HepG2 (cell line): ENCODE measurements at regions not wholly inside any gene's neighbourhood (a gene's known extent, or its start where the extent isn't known, plus 50 kb on each side); places are given as distances from the start of the nearest gene placed in this dataset.

ENCODE experiments used
- ATAC-seq: fragments of 200-7000 bp; cut with Tn5 transposase; 3 replicates; pipeline ENCODE4 v1.9.1; 2020; ENCODE audit warnings: mild to moderate bottlenecking, moderate library complexity
- BruUV-seq: library from RNA; stranded (reverse); fragments of 400-500 nt; replicated peaks from 2 replicates; lab custom pipeline; 2021; lab: Mats Ljungman, UMichigan
- CTCF ChIA-PET: fragments of 300-600 bp; formaldehyde crosslinking; extraction: SDS; loops from one replicate; lab custom pipeline; 2021; ENCODE audit warnings: low total read pairs, inconsistent platforms, low intra/inter-chr PET ratio; lab: Yijun Ruan, JAX
- POLR2A ChIA-PET: fragments of 350-600 bp; sonication (Branson Sonifier 250); formaldehyde crosslinking; loops from one replicate; lab custom pipeline; 2020; ENCODE audit warnings: antibody characterized with exemption, inconsistent platforms; lab: Yijun Ruan, JAX
- DNase-seq: peaks from one replicate; pipeline ENCODE4 v3.0.0-alpha.2; 2015; ENCODE audit warnings: low spot score
- FAIRE-seq: peaks from 3 replicates; lab custom pipeline; 2011; peaks lifted over from hg19 to GRCh38; lab: Jason Lieb, UNC
- H2AFZ ChIP-seq: one replicate; pipeline ENCODE4 v1.6.1; 2011; ENCODE audit warnings: low read length, inconsistent platforms
- H3K27ac ChIP-seq: fragments of 300-600 bp; 3 replicates; pipeline ENCODE4 v1.8.0; 2011; ENCODE audit warnings: mixed run types, mild to moderate bottlenecking, mixed read lengths, low read length, inconsistent platforms; ENCODE audit not compliant: insufficient read depth; ENCODE audit errors: extremely low read length
- H3K27me3 ChIP-seq, 2 experiments: fragments of 200-600 bp in 1 of 2; 2 replicates in 1 of 2; 3 replicates in 1 of 2; pipeline versions ENCODE4 v1.6.0 to v1.8.0; 2011; ENCODE audit warnings: low read length in 2 of 2, mild to moderate bottlenecking in 2 of 2, moderate library complexity in 2 of 2, inconsistent platforms in 1 of 2; ENCODE audit not compliant: insufficient read depth in 2 of 2, control insufficient read depth in 1 of 2
- H3K36me3 ChIP-seq, 2 experiments: fragments of 200-600 bp in 1 of 2; replicated peaks in 1 of 2; 2 replicates in 1 of 2; 3 replicates in 1 of 2; pipeline versions ENCODE4 v1.5.1 to v1.8.0; 2011; ENCODE audit warnings: low read length in 2 of 2, inconsistent platforms in 1 of 2; ENCODE audit not compliant: insufficient read depth in 2 of 2, control insufficient read depth in 1 of 2
- H3K4me1 ChIP-seq: 2 replicates; pipeline ENCODE4 v1.5.1; 2012; ENCODE audit warnings: low read length, inconsistent platforms; ENCODE audit not compliant: insufficient read depth
- H3K4me2 ChIP-seq: 2 replicates; pipeline ENCODE4 v1.6.0; 2011; ENCODE audit warnings: low read depth, low read length, inconsistent platforms
- H3K4me3 ChIP-seq, 3 experiments: fragments of 200-600 bp in 1 of 3; sonication (generic), shearing (Covaris generic) in 1 of 3; replicated peaks in 1 of 3; 2 replicates each; pipeline ENCODE4 v1.5.1; 2011 to 2016; ENCODE audit warnings: low read length in 3 of 3, inconsistent platforms in 2 of 3, low read depth in 2 of 3, mild to moderate bottlenecking in 2 of 3, control low read depth in 1 of 3, mixed read lengths in 1 of 3; ENCODE audit not compliant: insufficient read depth in 1 of 3
- H3K79me2 ChIP-seq: one replicate; pipeline ENCODE4 v1.6.1; 2011; ENCODE audit warnings: low read length, inconsistent platforms; ENCODE audit not compliant: insufficient read depth
- H3K9ac ChIP-seq: 2 replicates; pipeline ENCODE4 v1.6.0; 2011; ENCODE audit warnings: mild to moderate bottlenecking, low read depth, low read length, inconsistent platforms; ENCODE audit not compliant: insufficient read depth
- H3K9me3 ChIP-seq: 2 replicates; pipeline ENCODE4 v1.5.1; 2012; ENCODE audit warnings: mild to moderate bottlenecking, low read length
- H4K20me1 ChIP-seq: 2 replicates; pipeline ENCODE4 v1.6.0; 2011; ENCODE audit warnings: inconsistent platforms, mild to moderate bottlenecking, low read length, moderate library complexity; ENCODE audit not compliant: insufficient read depth
- ATF7 ChIP-seq, 2 experiments: fragments of 450-650 bp in 1 of 2; sonication (generic) in 1 of 2; formaldehyde crosslinking in 1 of 2; IDR thresholded peaks; 2 replicates each; pipeline versions ENCODE4 v1.4.0 to v1.6.1; 2016 to 2020; ENCODE audit warnings: antibody characterized with exemption in 1 of 2, mild to moderate bottlenecking in 1 of 2, missing genetic modification reagents in 1 of 2
- BRD4 ChIP-seq: sonication (generic); formaldehyde crosslinking; IDR thresholded peaks from 2 replicates; pipeline ENCODE4 v1.4.0; 2020; ENCODE audit warnings: missing genetic modification reagents
- MYC ChIP-seq: sonication (generic); formaldehyde crosslinking; IDR thresholded peaks from 2 replicates; pipeline ENCODE4 v1.9.0; 2021; ENCODE audit warnings: missing genetic modification reagents, borderline replicate concordance
- NFE2L2 ChIP-seq: fragments of 150-350 bp; IDR thresholded peaks from 2 replicates; pipeline ENCODE4 v1.6.1; 2014; ENCODE audit warnings: low read length
- NR1H2 ChIP-seq: sonication (generic); formaldehyde crosslinking; IDR thresholded peaks from 2 replicates; pipeline ENCODE4 v1.8.1; 2022; ENCODE audit warnings: low read depth, missing genetic modification reagents, borderline replicate concordance
- TBL1XR1 ChIP-seq: fragments of 150-350 bp; IDR thresholded peaks from 2 replicates; pipeline ENCODE4 v1.6.1; 2014; ENCODE audit warnings: borderline replicate concordance, low read length; ENCODE audit not compliant: partially characterized antibody
- ZNF407 ChIP-seq: sonication (generic); formaldehyde crosslinking; IDR thresholded peaks from one replicate; pipeline ENCODE4 v1.5.1; 2020; ENCODE audit warnings: mild to moderate bottlenecking, missing genetic modification reagents; ENCODE audit errors: not compliant biosample characterization
- WGBS: methylation state at CpG from one replicate; pipeline ENCODE4 v1.1.6; 2017; ENCODE audit warnings: low lambda C conversion rate; 5-methylcytosine and 5-hydroxymethylcytosine counted together
- in situ Hi-C: cut with HindIII; loops from 2 replicates; pipeline ENCODE4 v1.10.0; 2017; ENCODE audit warnings: low pct_unique_long_range_greater_than_20kb; ENCODE audit not compliant: extremely low pct_ligation_motif_present
- intact Hi-C: fragments of 100-400 bp; cut with micrococcal nuclease; formaldehyde crosslinking; loops from one replicate; pipeline ENCODE4 v1.10.0; 2022; ENCODE audit not compliant: unreplicated experiment

DNA sequence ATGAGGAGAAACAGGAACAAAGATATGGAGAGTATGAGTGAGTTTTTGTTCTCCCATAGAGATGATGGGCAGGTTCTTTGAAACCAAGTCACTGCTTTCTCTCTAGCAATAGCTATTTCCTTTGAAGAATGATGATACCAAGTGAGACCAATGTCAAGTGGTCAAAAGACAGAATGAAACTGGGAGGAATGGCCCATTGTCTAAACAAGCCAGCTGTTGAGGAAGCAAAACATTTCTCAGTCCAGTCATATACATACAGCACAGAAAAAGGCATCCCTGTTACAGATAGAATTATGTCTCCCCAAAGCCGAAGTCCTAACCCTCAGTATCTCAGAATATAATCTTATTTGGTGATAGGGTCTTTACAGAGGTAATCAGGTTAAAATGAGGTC is 66.1 kb upstream of the EPC2 start:
- no peak overlapping the region for H3K4me3 ChIP-seq
- H3K36me3 ChIP-seq, result no peaks in the 10 kb centered on the region
- DNase-seq, result no peak
- no peak overlapping the region for H3K9ac ChIP-seq
- no peaks in the 10 kb centered on the region for H3K79me2 ChIP-seq
- no peaks in the 10 kb centered on the region for H3K9me3 ChIP-seq
- no peak overlapping the region for H2AFZ ChIP-seq
- H3K4me1 ChIP-seq, result no peaks in the 10 kb centered on the region
- no peaks in the 10 kb centered on the region for H4K20me1 ChIP-seq
- H3K27me3 ChIP-seq, result peaks cover 2 to 36% of the 10 kb centered on the region in 2 experiments; a peak in 4 of 5 replicates
- 0% methylated on average over 1 of the region's 1 CpG for whole genome bisulfite sequencing
- H3K27ac ChIP-seq, result no peak overlapping the region
- POLR2A ChIA-PET, result no interaction called here
- TF ChIP-seq NR1H2 (CRISPR knock-in tag), result no peak
- TF ChIP-seq ATF7 (IDR thresholded peaks at IDR 0.05), result peak; percentile 5; the same call in 1 of the 2 replicates
- TF ChIP-seq ATF7 (CRISPR knock-in tag; IDR thresholded peaks at IDR 0.05), result no peak
- no TSS peak for BruUV-seq
- no peak for ATAC-seq
- CTCF ChIA-PET, result no interaction called here
- no peak for FAIRE-seq
- in situ Hi-C loops, result no loop called here
- no peak overlapping the region for H3K4me2 ChIP-seq
- intact Hi-C loops, result no loop called here

- WGBS, result 4% methylated on average over 2 of the region's 2 CpGs
- no peaks in the 10 kb centered on the region for H3K4me1 ChIP-seq
- H3K4me2 ChIP-seq, result no peak overlapping the region
- no peak overlapping the region for H3K4me3 ChIP-seq
- no peaks in the 10 kb centered on the region for H3K36me3 ChIP-seq
- ChIA-PET CTCF (no interaction called here), POLR2A (no interaction called here)
- in situ Hi-C loops, result no loop called here
- no peaks in the 10 kb centered on the region for H4K20me1 ChIP-seq
- no peak for ATAC-seq
- no peak for FAIRE-seq
- no peak overlapping the region for H3K9ac ChIP-seq
- H3K27ac ChIP-seq, result no peak overlapping the region
- no peak for DNase-seq
- H3K27me3 ChIP-seq, result peaks cover 0 to 23% of the 10 kb centered on the region in 2 experiments; a peak in 3 of 5 replicates
- BruUV-seq, result no TSS peak
- intact Hi-C loops, result no loop called here
- H3K9me3 ChIP-seq, result no peaks in the 10 kb centered on the region
- H3K79me2 ChIP-seq, result no peaks in the 10 kb centered on the region
- H2AFZ ChIP-seq, result no peak overlapping the region
- TF ChIP-seq BRD4 (CRISPR knock-in tag), result no peak
- TF ChIP-seq ZNF407 (CRISPR knock-in tag), result no peak
- TF ChIP-seq NFE2L2, result peak; percentile 67; the same call in 1 of the 2 replicates
- TF ChIP-seq TBL1XR1, result no peak
- no peak for TF ChIP-seq MYC
These were observed 61.7 kb upstream of the EPC2 start for GRCh38 chr2:148582679-148583511.
